ENCODE measurements at regions not wholly inside any gene's neighbourhood (a gene's known extent, or its start where the extent isn't known, plus 50 kb on each side); places are given as distances from the start of the nearest gene placed in this dataset.

GRCh38 chr1:163799190-163799805 is 477.5 kb downstream of the NUF2 start:
- ChIA-PET POLR2A (no interaction called here), CTCF (no interaction called here)
- Histone ChIP-seq H3K4me2 (ENCODE audit: insufficient read depth, low read length) (no peak overlapping the region), H3K27me3 (ENCODE audit: control insufficient read depth in 2 of 2, insufficient read depth in 2 of 2, low read length in 2 of 2) (no peaks in the 10 kb centered on the region), H3K9me3 (replicated peaks; ENCODE audit: control insufficient read depth, insufficient read depth, low read length) (no peaks in the 10 kb centered on the region), H3K36me3 (ENCODE audit: control insufficient read depth in 2 of 2, extremely low read depth in 1 of 2, insufficient read depth in 2 of 2, low read length in 2 of 2) (no peaks in the 10 kb centered on the region), H4K20me1 (replicated peaks; ENCODE audit: control insufficient read depth, extremely low read depth, insufficient read depth, low read length) (no peaks in the 10 kb centered on the region), H3K27ac (ENCODE audit: insufficient read depth, low read depth, low read length) (no peak overlapping the region), H3K4me1 (ENCODE audit: control insufficient read depth, extremely low read depth, insufficient read depth, low read length) (peaks cover 3% of the 10 kb centered on the region), H3K79me2 (ENCODE audit: control insufficient read depth, insufficient read depth, low read length) (no peaks in the 10 kb centered on the region), H3K4me3 (replicated peaks in 1 of 3; ENCODE audit: insufficient read depth in 1 of 3, low read depth in 1 of 3, low read length in 3 of 3) (no peak overlapping the region), H3K9ac (replicated peaks; ENCODE audit: extremely low read depth, insufficient read depth, low read length) (no peak overlapping the region), H3K9me1 (replicated peaks; ENCODE audit: control insufficient read depth, extremely low read depth, insufficient read depth, low read length) (no peaks in the 10 kb centered on the region), H2AFZ (ENCODE audit: low read depth, low read length) (no peak overlapping the region)
- dilution Hi-C loops (cut with MboI; ENCODE audit: extremely low pct_ligation_motif_present, low sequenced_read_pairs), result no loop called here
- no peak for FAIRE-seq
- BruUV-seq (replicated peaks), result no TSS peak
- no peak for DNase-seq (ENCODE audit: low read depth, low spot score)
- TF ChIP-seq, protein P1, sequence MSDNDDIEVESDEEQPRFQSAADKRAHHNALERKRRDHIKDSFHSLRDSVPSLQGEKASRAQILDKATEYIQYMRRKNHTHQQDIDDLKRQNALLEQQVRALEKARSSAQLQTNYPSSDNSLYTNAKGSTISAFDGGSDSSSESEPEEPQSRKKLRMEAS (IDR thresholded peaks at IDR 0.05; ENCODE audit: insufficient read depth, insufficient read length), result no peak
- intact Hi-C loops (cut with micrococcal nuclease), result no loop called here

GRCh38 chr1:163807331-163808049 is 485.7 kb downstream of the NUF2 start:
- Histone ChIP-seq H3K27ac (ENCODE audit: insufficient read depth, low read depth, low read length) (no peak overlapping the region), H3K27me3 (ENCODE audit: control insufficient read depth in 2 of 2, insufficient read depth in 2 of 2, low read length in 2 of 2) (no peaks in the 10 kb centered on the region), H4K20me1 (replicated peaks; ENCODE audit: control insufficient read depth, extremely low read depth, insufficient read depth, low read length) (no peaks in the 10 kb centered on the region), H3K9me1 (replicated peaks; ENCODE audit: control insufficient read depth, extremely low read depth, insufficient read depth, low read length) (no peaks in the 10 kb centered on the region), H3K4me3 (replicated peaks in 1 of 3; ENCODE audit: insufficient read depth in 1 of 3, low read depth in 1 of 3, low read length in 3 of 3) (no peak overlapping the region), H3K4me1 (ENCODE audit: control insufficient read depth, extremely low read depth, insufficient read depth, low read length) (peaks cover 15% of the 10 kb centered on the region), H3K9me3 (replicated peaks; ENCODE audit: control insufficient read depth, insufficient read depth, low read length) (no peaks in the 10 kb centered on the region), H2AFZ (ENCODE audit: low read depth, low read length) (no peak overlapping the region), H3K36me3 (ENCODE audit: control insufficient read depth in 2 of 2, extremely low read depth in 1 of 2, insufficient read depth in 2 of 2, low read length in 2 of 2) (no peaks in the 10 kb centered on the region), H3K4me2 (ENCODE audit: insufficient read depth, low read length) (no peak overlapping the region), H3K9ac (replicated peaks; ENCODE audit: extremely low read depth, insufficient read depth, low read length) (no peak overlapping the region), H3K79me2 (ENCODE audit: control insufficient read depth, insufficient read depth, low read length) (no peaks in the 10 kb centered on the region)
- DNase-seq (ENCODE audit: low read depth, low spot score) (peak; percentile 55), FAIRE-seq (peak; percentile 31)
- POLR2A ChIA-PET, result no interaction called here
- intact Hi-C loops (cut with micrococcal nuclease), result no loop called here
- CTCF ChIA-PET, result interaction anchor here (0.9 kb wide), 1 partner anchor 11 kb away, joined by 3 read pairs; no protein-coding TSS in a partner anchor
- TF ChIP-seq EZH2 (IDR thresholded peaks at IDR 0.05; ENCODE audit: borderline replicate concordance, low read depth, low read length, severe bottlenecking), result no peak
- TF ChIP-seq JUN (IDR thresholded peaks at IDR 0.05; ENCODE audit: borderline replicate concordance, insufficient read depth, insufficient read length, low read depth), result peak; percentile 27
- no peak for TF ChIP-seq MYC (IDR thresholded peaks at IDR 0.05; ENCODE audit: low read depth, low read length)
- TF ChIP-seq GATA2 (IDR thresholded peaks at IDR 0.05; ENCODE audit: insufficient read depth, insufficient read length, low read depth, low read length), result peak; percentile 95
- peak; percentile 9 for TF ChIP-seq FOS (IDR thresholded peaks at IDR 0.05; ENCODE audit: borderline replicate concordance, insufficient read depth, low read length)
- dilution Hi-C loops (cut with MboI; ENCODE audit: extremely low pct_ligation_motif_present, low sequenced_read_pairs), result no loop called here
- BruUV-seq (replicated peaks), result no TSS peak
